RWPE1 (cell line): ENCODE measurements at regions not wholly inside any gene's neighbourhood (a gene's known extent, or its start where the extent isn't known, plus 50 kb on each side); places are given as distances from the start of the nearest gene placed in this dataset.

ENCODE experiments used
- CTCF ChIA-PET: fragments of 350-600 bp; sonication (Branson Sonifier 250); formaldehyde crosslinking; extraction: SDS; loops from one replicate; lab custom pipeline; 2021; lab: Yijun Ruan, JAX
- POLR2A ChIA-PET: fragments of 400-600 bp; formaldehyde crosslinking; extraction: SDS; loops from one replicate; lab custom pipeline; 2020; ENCODE audit warnings: antibody characterized with exemption; ENCODE audit not compliant: low non-redundant PET; lab: Yijun Ruan, JAX
- DNase-seq: peaks from one replicate; pipeline ENCODE4 v3.0.0; 2012; ENCODE audit warnings: low spot score
- H3K27ac ChIP-seq: fragments of 450-650 bp; 2 replicates; pipeline ENCODE4 v1.5.1; 2017
- TF ChIP-seq, protein P1 (sequence below): fragments of 450-650 bp; conservative IDR thresholded peaks from 2 replicates; pipeline ENCODE4 v1.5.1; 2017; ENCODE audit warnings: low read depth, mild to moderate bottlenecking

- TF ChIP-seq, protein P1, sequence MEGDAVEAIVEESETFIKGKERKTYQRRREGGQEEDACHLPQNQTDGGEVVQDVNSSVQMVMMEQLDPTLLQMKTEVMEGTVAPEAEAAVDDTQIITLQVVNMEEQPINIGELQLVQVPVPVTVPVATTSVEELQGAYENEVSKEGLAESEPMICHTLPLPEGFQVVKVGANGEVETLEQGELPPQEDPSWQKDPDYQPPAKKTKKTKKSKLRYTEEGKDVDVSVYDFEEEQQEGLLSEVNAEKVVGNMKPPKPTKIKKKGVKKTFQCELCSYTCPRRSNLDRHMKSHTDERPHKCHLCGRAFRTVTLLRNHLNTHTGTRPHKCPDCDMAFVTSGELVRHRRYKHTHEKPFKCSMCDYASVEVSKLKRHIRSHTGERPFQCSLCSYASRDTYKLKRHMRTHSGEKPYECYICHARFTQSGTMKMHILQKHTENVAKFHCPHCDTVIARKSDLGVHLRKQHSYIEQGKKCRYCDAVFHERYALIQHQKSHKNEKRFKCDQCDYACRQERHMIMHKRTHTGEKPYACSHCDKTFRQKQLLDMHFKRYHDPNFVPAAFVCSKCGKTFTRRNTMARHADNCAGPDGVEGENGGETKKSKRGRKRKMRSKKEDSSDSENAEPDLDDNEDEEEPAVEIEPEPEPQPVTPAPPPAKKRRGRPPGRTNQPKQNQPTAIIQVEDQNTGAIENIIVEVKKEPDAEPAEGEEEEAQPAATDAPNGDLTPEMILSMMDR: no peak
- ChIA-PET CTCF (no interaction called here), POLR2A (no interaction called here)
- H3K27ac ChIP-seq: no peak overlapping the region
- DNase-seq: no peak
Measured at GRCh38 chr6:4670824-4671409, 105.3 kb upstream of the CDYL start.

DNA sequence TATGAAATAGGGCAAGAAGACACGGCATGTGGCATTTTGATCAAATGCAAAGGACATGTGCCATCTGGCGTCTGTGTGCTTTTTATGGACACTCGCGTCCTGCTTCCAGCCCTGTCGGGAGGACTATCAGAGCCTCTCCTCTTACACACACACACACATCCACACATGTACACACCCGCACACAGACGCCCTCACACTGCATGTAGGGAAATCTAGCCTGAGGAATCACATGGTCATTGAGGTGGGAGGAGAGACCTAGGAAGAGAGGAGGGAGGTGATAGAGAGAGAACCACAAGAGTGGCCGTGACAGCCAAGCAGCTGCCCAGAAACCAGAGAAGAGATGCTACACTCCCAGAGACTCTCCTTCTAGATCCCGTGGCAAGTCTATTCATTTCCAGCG is 105.9 kb upstream of the CDYL start:
- no peak overlapping the region for H3K27ac ChIP-seq
- POLR2A ChIA-PET: no interaction called here
- TF ChIP-seq, protein P1: no peak
- CTCF ChIA-PET: no interaction called here
- DNase-seq: no peak

DNA sequence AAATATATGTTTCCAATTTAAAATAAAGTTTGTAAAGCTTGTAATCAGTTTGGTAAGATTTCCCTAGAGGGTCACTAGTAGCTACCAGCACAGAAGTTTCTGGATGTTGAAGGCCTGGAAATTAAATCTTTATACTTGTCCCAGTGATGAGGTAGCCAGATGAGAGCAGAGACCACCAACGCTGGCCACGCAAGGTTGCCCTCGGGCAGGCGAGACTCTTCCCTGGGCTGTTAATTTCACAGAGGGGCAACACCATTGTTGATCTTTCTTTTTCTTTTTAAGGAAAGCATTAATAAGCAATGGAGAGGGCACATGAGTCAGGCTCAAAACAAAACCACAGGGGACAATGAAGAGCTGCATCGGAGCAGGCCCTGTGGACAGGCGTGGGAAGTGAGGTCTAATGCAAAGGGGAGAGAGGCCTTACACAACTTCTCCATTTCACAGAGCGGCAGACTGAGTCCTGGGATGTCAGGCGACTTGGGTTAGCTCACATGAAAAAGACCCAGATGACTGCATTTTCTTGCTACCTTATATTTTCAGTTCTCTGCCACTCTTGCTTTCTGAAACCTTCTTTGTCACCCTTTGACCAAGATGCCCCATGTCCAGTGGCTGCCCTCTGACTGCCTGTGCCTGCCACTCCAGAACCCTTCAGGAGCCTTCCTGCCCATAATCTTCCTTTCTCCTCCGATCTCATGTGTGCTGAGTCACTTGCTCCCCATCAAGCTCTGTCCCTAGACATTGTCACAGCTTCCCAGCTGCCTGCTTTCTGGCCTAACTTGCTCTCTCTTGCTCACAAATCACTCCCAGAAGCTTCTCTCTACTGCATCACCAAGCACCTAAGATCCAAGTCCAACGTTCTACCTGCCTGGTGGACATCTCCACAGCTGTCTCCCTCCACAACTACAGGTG is 107.7 kb upstream of the CDYL start:
- TF ChIP-seq, protein P1: no peak
- ChIA-PET CTCF (no interaction called here), POLR2A (no interaction called here)
- H3K27ac ChIP-seq: no peak overlapping the region
- no peak for DNase-seq

GRCh38 chr6:4667591-4667990 is 108.6 kb upstream of the CDYL start:
- TF ChIP-seq, protein P1: no peak
- ChIA-PET CTCF (no interaction called here), POLR2A (no interaction called here)
- no peak overlapping the region for H3K27ac ChIP-seq
- no peak for DNase-seq

- TF ChIP-seq, protein P1: no peak
- DNase-seq: no peak
- CTCF ChIA-PET: no interaction called here
Measured at GRCh38 chr6:4666886-4667513, 109.2 kb upstream of the CDYL start.

More at GRCh38 chr6:4666886-4667513, 109.2 kb upstream of the CDYL start:
- no peak overlapping the region for H3K27ac ChIP-seq
- POLR2A ChIA-PET: no interaction called here
